ENCODE measurements at regions not wholly inside any gene's neighbourhood (a gene's known extent, or its start where the extent isn't known, plus 50 kb on each side); places are given as distances from the start of the nearest gene placed in this dataset.
"Not testable (repeated sequence)": the region's sequence is repeated elsewhere in the genome, so short reads cannot be mapped to it uniquely, and the experiment has no call there.

DNA sequence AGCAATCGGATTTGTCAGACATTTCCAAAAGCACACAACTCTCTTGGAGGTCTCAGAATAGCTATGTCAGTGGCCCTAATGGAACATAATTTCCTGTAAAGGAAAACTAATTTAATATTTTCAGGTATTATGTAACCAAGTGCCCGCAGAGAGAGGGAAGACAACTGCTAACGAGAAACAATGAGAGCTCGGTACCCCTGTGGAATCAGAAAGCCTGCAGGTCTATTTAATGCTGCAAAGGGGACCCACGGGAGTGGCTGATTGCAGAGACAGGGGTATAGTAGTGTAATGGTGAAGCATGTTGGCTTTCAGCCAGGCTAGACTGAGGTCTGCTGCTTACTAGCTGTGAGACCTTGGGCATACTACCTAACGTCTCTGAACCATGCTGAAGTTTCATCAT lies 508.1 kb upstream of the BRINP1 start:
- TF ChIP-seq, protein P1, sequence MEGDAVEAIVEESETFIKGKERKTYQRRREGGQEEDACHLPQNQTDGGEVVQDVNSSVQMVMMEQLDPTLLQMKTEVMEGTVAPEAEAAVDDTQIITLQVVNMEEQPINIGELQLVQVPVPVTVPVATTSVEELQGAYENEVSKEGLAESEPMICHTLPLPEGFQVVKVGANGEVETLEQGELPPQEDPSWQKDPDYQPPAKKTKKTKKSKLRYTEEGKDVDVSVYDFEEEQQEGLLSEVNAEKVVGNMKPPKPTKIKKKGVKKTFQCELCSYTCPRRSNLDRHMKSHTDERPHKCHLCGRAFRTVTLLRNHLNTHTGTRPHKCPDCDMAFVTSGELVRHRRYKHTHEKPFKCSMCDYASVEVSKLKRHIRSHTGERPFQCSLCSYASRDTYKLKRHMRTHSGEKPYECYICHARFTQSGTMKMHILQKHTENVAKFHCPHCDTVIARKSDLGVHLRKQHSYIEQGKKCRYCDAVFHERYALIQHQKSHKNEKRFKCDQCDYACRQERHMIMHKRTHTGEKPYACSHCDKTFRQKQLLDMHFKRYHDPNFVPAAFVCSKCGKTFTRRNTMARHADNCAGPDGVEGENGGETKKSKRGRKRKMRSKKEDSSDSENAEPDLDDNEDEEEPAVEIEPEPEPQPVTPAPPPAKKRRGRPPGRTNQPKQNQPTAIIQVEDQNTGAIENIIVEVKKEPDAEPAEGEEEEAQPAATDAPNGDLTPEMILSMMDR (IDR thresholded peaks at IDR 0.05): no peak
- Histone ChIP-seq H3K27me3 (no peaks in the 10 kb centered on the region), H3K36me3 (no peaks in the 10 kb centered on the region), H3K4me1 (no peaks in the 10 kb centered on the region), H3K9me3 (no peaks in the 10 kb centered on the region), H3K27ac (no peak overlapping the region), H3K4me3 (no peak overlapping the region)
- intact Hi-C loops (cut with DNase I): no loop called here
- DNase-seq (ENCODE audit: low spot score in 2 of 2): no peak

DNA sequence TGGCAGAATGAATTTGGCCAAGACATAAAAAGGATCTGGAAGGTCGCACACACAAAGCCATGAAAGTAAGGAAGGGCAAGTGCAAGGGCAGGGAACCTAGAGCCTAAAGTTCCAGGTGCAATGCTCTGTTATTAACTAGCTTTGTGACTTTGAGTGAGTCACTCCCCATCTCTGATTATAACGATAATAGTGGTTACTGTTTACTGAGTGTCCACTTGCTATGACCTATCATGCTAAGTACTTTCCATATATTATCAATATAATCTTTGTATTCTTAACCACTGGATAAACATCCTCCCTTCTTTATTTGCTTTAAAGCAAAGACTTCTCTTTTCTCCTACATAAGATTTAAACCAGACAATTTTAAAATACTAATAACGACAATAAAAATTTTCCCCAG lies 504.6 kb upstream of the BRINP1 start:
- no peak for DNase-seq (ENCODE audit: low spot score in 2 of 2)
- Histone ChIP-seq H3K9me3 (no peaks in the 10 kb centered on the region), H3K4me3 (no peak overlapping the region), H3K27ac (no peak overlapping the region), H3K27me3 (no peaks in the 10 kb centered on the region), H3K36me3 (no peaks in the 10 kb centered on the region), H3K4me1 (no peaks in the 10 kb centered on the region)
- TF ChIP-seq, protein P1 (IDR thresholded peaks at IDR 0.05): no peak
- intact Hi-C loops (cut with DNase I): no loop called here

DNA sequence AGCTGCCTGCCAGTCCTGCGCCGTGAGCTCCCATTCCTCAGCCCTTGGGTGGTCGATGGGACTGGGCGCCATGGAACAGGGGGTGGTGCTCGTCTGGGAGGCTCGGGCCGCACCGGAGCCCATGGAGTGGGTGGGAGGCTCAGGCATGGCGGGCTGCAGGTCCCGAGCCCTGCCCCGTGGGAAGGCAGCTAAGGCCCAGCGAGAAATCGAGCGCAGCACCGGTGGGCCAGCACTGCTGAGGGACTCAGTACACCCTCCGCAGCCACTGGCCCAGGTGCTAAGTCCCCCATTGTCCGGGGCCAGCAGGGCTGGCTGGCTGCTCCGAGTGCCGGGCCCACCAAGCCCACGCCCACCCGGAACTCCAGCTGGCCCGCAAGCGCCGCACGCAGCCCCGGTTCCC lies 501.0 kb upstream of the BRINP1 start:
- H3K36me3 ChIP-seq; DNase-seq (ENCODE audit: low spot score in 2 of 2); H3K4me3 ChIP-seq; H3K27ac ChIP-seq; H3K4me1 ChIP-seq; H3K27me3 ChIP-seq; intact Hi-C loops (cut with DNase I); H3K9me3 ChIP-seq: not testable (repeated sequence)

DNA sequence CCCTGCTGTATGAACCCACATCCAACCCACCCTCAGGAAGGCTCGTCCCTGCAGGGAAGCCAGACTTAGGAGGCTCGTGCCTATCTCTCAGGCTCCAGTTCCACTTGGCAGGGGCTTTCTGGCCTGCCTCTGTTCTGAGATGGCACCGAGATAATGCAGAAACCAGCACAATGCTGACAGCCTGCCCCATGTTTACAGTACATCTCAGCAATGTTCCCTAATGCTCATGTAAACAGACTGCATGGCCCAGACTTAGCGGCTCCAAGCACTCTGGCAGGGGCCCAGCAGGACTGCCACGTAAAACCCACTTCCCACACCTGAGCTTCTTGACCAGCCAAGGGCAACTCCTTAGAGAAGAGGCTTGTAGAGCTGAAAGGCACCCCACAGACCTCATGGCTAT lies 499.5 kb upstream of the BRINP1 start:
- Histone ChIP-seq H3K27ac (no peak overlapping the region), H3K4me3 (no peak overlapping the region), H3K36me3 (no peaks in the 10 kb centered on the region), H3K4me1 (no peaks in the 10 kb centered on the region), H3K9me3 (no peaks in the 10 kb centered on the region), H3K27me3 (no peaks in the 10 kb centered on the region)
- intact Hi-C loops (cut with DNase I): no loop called here
- no peak for DNase-seq (ENCODE audit: low spot score in 2 of 2)
- TF ChIP-seq, protein P1 (IDR thresholded peaks at IDR 0.05): no peak

DNA sequence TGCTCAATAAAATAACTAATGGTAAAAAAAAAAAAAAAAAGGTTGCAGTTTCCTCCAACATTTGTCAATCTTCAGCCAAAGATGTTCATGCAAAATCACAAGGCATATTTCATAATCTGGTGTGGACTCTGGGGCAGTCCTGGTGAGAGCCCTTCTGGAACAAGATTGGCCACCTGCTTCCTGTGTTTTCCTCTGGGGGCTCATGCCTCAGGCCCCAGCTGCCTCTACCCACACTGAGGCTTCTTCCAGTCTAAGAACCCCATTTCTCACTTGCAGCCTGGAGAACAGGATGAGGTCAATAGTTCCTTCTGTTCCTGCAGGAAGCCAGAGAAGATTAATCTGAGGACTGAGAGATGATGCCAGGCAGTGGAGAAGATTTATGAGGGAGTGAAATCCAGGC lies 492.6 kb upstream of the BRINP1 start:
- H3K27me3 ChIP-seq: no peaks in the 10 kb centered on the region
- intact Hi-C loops (cut with DNase I): no loop called here
- no peak overlapping the region for H3K4me3 ChIP-seq
- H3K9me3 ChIP-seq: no peaks in the 10 kb centered on the region
- no peak for DNase-seq (ENCODE audit: low spot score in 2 of 2)
- H3K27ac ChIP-seq: no peak overlapping the region
- TF ChIP-seq, protein P1 (IDR thresholded peaks at IDR 0.05): no peak
- H3K36me3 ChIP-seq: no peaks in the 10 kb centered on the region
- H3K4me1 ChIP-seq: no peaks in the 10 kb centered on the region

DNA sequence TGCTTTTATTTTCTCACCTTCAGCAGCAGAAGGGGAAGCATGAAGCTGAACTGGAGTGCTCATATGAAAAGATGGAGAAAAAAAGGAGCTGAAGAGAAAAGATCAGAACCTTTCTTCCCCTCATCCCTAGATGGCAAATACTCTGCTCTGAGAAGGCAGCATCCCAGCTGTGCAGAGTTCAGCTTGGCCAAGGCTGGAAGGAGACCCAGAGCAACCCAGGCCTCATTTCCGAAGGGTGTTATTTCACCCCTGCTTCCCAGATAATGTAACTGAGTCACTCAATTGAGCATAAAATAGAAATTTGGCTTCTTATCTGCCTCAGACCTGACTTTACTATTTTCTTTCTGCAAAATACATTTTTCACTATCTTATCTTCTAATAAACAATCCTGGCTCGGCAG lies 489.9 kb upstream of the BRINP1 start:
- H3K27ac ChIP-seq: no peak overlapping the region
- no peak overlapping the region for H3K4me3 ChIP-seq
- no peaks in the 10 kb centered on the region for H3K36me3 ChIP-seq
- DNase-seq (ENCODE audit: low spot score in 2 of 2): no peak
- no peaks in the 10 kb centered on the region for H3K4me1 ChIP-seq
- TF ChIP-seq, protein P1 (IDR thresholded peaks at IDR 0.05): no peak
- no peaks in the 10 kb centered on the region for H3K27me3 ChIP-seq
- intact Hi-C loops (cut with DNase I): no loop called here
- H3K9me3 ChIP-seq: no peaks in the 10 kb centered on the region

Data from ascending aorta (tissue), 2 donors.